Keratinocyte (primary cell): ENCODE measurements at regions not wholly inside any gene's neighbourhood (a gene's known extent, or its start where the extent isn't known, plus 50 kb on each side); places are given as distances from the start of the nearest gene placed in this dataset.

Experiments used
- DNase-seq: peaks from one replicate; pipeline ENCODE4 v3.0.0-alpha.2; 2011; ENCODE audit warnings: low read depth, missing footprints, low spot score
- FAIRE-seq: peaks from 2 replicates; lab custom pipeline; 2011; peaks lifted over from hg19 to GRCh38; lab: Jason Lieb, UNC
- H2AFZ ChIP-seq: 2 replicates; pipeline ENCODE4 v1.6.0; 2012; ENCODE audit warnings: low read length, control low read depth, inconsistent platforms; ENCODE audit not compliant: control insufficient read depth
- H3K27ac ChIP-seq: 2 replicates; pipeline ENCODE4 v1.5.1; 2011; ENCODE audit warnings: low read length; ENCODE audit not compliant: control insufficient read depth, insufficient read depth
- H3K27me3 ChIP-seq: 3 replicates; pipeline ENCODE4 v1.6.0; 2011; ENCODE audit warnings: low read length; ENCODE audit not compliant: control insufficient read depth, insufficient read depth; ENCODE audit errors: extremely low read depth
- H3K36me3 ChIP-seq, 2 experiments: 2 replicates in 1 of 2; 3 replicates in 1 of 2; pipeline ENCODE4 v1.5.1; 2011; ENCODE audit warnings: low read length in 2 of 2, mild to moderate bottlenecking in 1 of 2; ENCODE audit not compliant: control insufficient read depth in 2 of 2, insufficient read depth in 2 of 2; ENCODE audit errors: extremely low read depth in 1 of 2
- H3K4me1 ChIP-seq: 3 replicates; pipeline ENCODE4 v1.5.1; 2011; ENCODE audit warnings: low read length; ENCODE audit not compliant: control insufficient read depth, insufficient read depth; ENCODE audit errors: extremely low read depth
- H3K4me2 ChIP-seq: 3 replicates; pipeline ENCODE4 v1.6.0; 2011; ENCODE audit warnings: low read depth, low read length; ENCODE audit not compliant: control insufficient read depth, insufficient read depth; ENCODE audit errors: extremely low read depth
- H3K4me3 ChIP-seq, 3 experiments: fragments of 200-600 bp in 1 of 3; sonication (generic) in 1 of 3; 2 replicates in 2 of 3; 3 replicates in 1 of 3; pipeline ENCODE4 v1.5.1; 2011 to 2016; ENCODE audit warnings: low read length in 3 of 3, mild to moderate bottlenecking in 3 of 3, control low read depth in 2 of 3, inconsistent platforms in 1 of 3, low read depth in 1 of 3, mixed read lengths in 1 of 3, mixed run types in 1 of 3, moderate library complexity in 1 of 3; ENCODE audit not compliant: control insufficient read depth in 2 of 3, insufficient read depth in 2 of 3; ENCODE audit errors: extremely low read depth in 1 of 3
- H3K79me2 ChIP-seq: 2 replicates; pipeline ENCODE4 v1.6.0; 2012; ENCODE audit warnings: low read length; ENCODE audit not compliant: control insufficient read depth, insufficient read depth
- H3K9ac ChIP-seq: 3 replicates; pipeline ENCODE4 v1.6.0; 2011; ENCODE audit warnings: low read length; ENCODE audit not compliant: control insufficient read depth, insufficient read depth; ENCODE audit errors: extremely low read depth
- H3K9me1 ChIP-seq: 3 replicates; pipeline ENCODE4 v1.6.0; 2011; ENCODE audit warnings: low read length; ENCODE audit not compliant: control insufficient read depth, insufficient read depth; ENCODE audit errors: extremely low read depth
- H3K9me3 ChIP-seq: 2 replicates; pipeline ENCODE4 v1.5.1; 2012; ENCODE audit warnings: low read depth, low read length; ENCODE audit not compliant: control insufficient read depth
- H4K20me1 ChIP-seq: 3 replicates; pipeline ENCODE4 v1.6.0; 2011; ENCODE audit warnings: low read length; ENCODE audit not compliant: control insufficient read depth, insufficient read depth; ENCODE audit errors: extremely low read depth
- CTCF ChIP-seq, 3 experiments: IDR thresholded peaks in 1 of 3; conservative IDR thresholded peaks in 1 of 3; optimal IDR thresholded peaks in 1 of 3; 2 replicates in 2 of 3; 3 replicates in 1 of 3; pipeline versions ENCODE3 to v1.5.1; 2011; ENCODE audit warnings: low read length in 3 of 3, mild to moderate bottlenecking in 3 of 3, moderate library complexity in 2 of 3, control low read depth in 1 of 3, inconsistent platforms in 1 of 3; ENCODE audit not compliant: insufficient read depth in 2 of 3; ENCODE audit errors: extremely low read depth in 1 of 3
- EZH2 ChIP-seq: IDR thresholded peaks from one replicate; pipeline ENCODE4 v1.6.1; 2012; ENCODE audit warnings: inconsistent platforms, mild to moderate bottlenecking, low read length, moderate library complexity
- dilution Hi-C: fragments of 300-500 bp; cut with MboI; formaldehyde crosslinking; loops from one replicate; pipeline ENCODE4 v1.7.0; 2020; ENCODE audit warnings: low sequenced_read_pairs; ENCODE audit not compliant: extremely low pct_ligation_motif_present

- no peaks in the 10 kb centered on the region for H3K9me3 ChIP-seq
- H2AFZ ChIP-seq, result no peak overlapping the region
- H3K27me3 ChIP-seq, result no peaks in the 10 kb centered on the region
- H3K4me1 ChIP-seq, result no peaks in the 10 kb centered on the region
- dilution Hi-C loops, result no loop called here
- DNase-seq (no peak), FAIRE-seq (no peak)
- no peaks in the 10 kb centered on the region for H3K9me1 ChIP-seq
- no peak overlapping the region for H3K27ac ChIP-seq
- H4K20me1 ChIP-seq, result no peaks in the 10 kb centered on the region
- no peaks in the 10 kb centered on the region for H3K36me3 ChIP-seq
- TF ChIP-seq EZH2 (no peak), CTCF (optimal IDR thresholded peaks at IDR 0.05 in 1 of 3, IDR thresholded peaks at IDR 0.05 in 1 of 3, conservative IDR thresholded peaks at IDR 0.05 in 1 of 3; ENCODE audit: extremely low read depth in 1 of 3, insufficient read depth in 2 of 3, low read length in 3 of 3) (no peak)
- H3K4me3 ChIP-seq, result no peak overlapping the region
- H3K4me2 ChIP-seq, result no peak overlapping the region
- H3K79me2 ChIP-seq, result no peaks in the 10 kb centered on the region
- H3K9ac ChIP-seq, result no peak overlapping the region
Observed at GRCh38 chr4:84158670-84159069, 340.4 kb downstream of the NKX6-1 start.

- FAIRE-seq (no peak), DNase-seq (no peak)
- Histone ChIP-seq H3K4me2 (no peak overlapping the region), H3K4me3 (no peak overlapping the region), H3K4me1 (no peaks in the 10 kb centered on the region), H2AFZ (no peak overlapping the region), H3K9me3 (no peaks in the 10 kb centered on the region), H3K9me1 (no peaks in the 10 kb centered on the region), H3K9ac (no peak overlapping the region), H3K27ac (no peak overlapping the region), H3K36me3 (no peaks in the 10 kb centered on the region), H3K27me3 (no peaks in the 10 kb centered on the region), H3K79me2 (no peaks in the 10 kb centered on the region), H4K20me1 (no peaks in the 10 kb centered on the region)
- TF ChIP-seq EZH2 (no peak), CTCF (optimal IDR thresholded peaks at IDR 0.05 in 1 of 3, IDR thresholded peaks at IDR 0.05 in 1 of 3, conservative IDR thresholded peaks at IDR 0.05 in 1 of 3; ENCODE audit: extremely low read depth in 1 of 3, insufficient read depth in 2 of 3, low read length in 3 of 3) (peak; percentile 12 to 45 (median 27))
- dilution Hi-C loops, result no loop called here
Observed at GRCh38 chr4:84151574-84151973, 347.5 kb downstream of the NKX6-1 start.
